NCI-H2029 treated with DMSO at 0.1 percent for 48 hours (cell line): ENCODE measurements at regions not wholly inside any gene's neighbourhood (a gene's known extent, or its start where the extent isn't known, plus 50 kb on each side); places are given as distances from the start of the nearest gene placed in this dataset.
"Not testable (repeated sequence)": the region's sequence is repeated elsewhere in the genome, so short reads cannot be mapped to it uniquely, and the experiment has no call there.

Source experiments
- DNase-seq: peaks from one replicate; lab custom pipeline; 2025; lab: John Stamatoyannopoulos, UW

- DNase-seq, result no peak
Measured at GRCh38 chr13:53101883-53102282, 73.3 kb downstream of the OLFM4 start.

GRCh38 chr13:53104136-53104535 is 75.5 kb downstream of the OLFM4 start:
- no peak for DNase-seq

- no peak for DNase-seq
Measured at GRCh38 chr13:53105477-53105876, 76.9 kb downstream of the OLFM4 start.

GRCh38 chr13:53105890-53106289 is 77.3 kb downstream of the OLFM4 start:
- no peak for DNase-seq

DNA sequence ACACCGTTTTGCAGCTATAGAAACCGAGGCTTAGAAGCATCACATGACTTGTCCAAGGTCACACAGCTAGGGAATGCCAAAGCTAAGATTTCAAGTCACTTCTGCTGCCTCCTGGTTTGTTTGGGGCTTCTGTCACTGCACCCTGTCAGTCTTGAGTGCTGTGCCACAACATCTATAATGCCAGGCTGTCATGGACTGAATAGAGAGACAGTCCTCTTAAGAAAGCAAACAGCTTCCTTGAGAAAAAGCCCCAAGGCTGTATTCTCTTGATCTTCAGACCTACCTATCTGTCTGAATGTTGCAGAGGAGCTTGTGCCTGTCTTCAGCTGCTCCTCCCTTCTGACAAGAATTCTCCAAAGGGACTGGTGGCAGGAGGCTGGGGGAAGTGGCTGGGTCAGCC is 81.6 kb downstream of the OLFM4 start:
- no peak for DNase-seq

DNA sequence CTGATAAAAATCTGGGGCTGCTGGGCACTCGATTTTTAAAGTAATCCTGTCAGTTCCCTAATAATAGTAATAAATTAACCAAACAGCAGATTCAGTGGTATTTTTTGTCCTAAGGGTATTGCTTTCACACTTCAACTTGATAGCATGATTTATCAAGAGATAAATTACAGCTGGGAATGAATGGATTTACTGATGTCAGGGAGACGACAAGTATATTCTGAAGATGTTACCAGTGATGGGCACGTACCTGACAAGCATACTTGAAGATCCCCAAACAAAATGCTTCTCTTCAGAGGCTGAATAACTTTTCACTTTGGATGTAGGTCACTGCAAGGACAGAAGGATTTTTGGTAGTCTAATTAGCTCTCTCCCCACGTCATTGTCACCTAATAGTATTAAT is 82.0 kb downstream of the OLFM4 start:
- no peak for DNase-seq

DNA sequence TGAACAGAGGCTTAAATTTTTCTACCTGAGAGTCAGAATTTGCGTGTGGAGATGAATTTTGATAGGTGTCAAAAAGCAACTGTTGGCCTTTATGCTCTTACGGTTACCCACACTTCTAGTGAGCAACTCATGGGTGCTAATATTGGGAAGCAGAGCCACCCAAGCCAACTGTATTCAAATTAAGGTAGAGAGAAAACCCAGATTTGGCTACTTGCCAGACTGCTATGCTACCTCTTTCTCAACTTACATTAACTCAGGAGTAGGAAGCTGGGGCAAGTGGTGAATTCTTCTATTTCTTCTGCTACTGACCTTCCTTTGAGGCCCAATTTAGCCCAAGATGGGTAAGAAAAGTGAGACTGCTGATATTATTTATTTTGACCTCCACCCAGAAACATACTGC is 83.9 kb downstream of the OLFM4 start:
- no peak for DNase-seq

DNA sequence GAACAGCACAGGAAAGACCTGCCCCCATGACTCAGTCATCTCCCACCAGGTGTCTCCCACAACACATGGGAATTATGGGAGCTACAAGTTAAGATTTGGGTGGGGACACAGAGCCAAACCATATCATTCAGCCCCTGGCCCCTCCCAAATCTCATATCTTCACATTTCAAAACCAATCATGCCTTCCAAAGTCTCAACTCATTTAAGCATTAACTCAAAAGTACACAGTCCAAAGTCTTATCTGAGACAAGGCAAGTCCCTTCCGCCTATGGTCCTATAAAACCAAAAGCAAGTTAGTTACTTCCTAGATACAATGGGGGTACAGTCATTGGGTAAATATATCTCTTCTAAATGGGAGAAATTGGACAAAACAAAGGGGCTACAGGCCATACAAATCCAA is 88.4 kb downstream of the OLFM4 start:
- DNase-seq, result not testable (repeated sequence)

DNA sequence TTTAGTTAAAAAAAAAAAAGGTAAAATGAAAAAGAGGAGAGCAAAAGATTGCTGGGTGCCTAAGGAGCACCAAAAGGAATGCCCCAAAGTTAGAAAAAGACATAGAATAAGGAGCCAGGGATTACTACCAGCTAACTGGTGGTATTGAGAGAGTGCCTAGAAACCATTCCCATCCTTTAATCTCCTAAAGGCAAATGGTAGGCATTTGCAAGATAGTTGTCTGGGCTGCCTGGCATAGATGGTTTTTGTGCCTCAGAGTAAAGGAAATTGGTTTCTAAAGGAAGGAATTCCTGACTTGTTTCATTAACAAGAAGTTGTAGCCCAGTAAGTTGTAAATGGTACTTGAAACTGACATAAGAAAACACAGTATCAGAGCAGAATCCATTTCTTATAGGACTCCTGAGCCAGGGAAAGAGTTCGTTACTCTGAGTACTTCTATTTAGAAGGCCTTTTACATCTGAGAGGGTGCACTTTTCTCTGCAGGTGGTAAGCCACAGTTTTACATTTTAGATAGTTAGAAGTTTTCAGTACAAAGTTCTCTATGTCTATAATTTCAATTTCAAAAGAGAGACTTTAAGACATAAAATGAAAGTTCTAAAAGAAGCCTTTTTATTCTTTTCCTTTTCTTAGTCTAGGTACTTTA is 92.6 kb downstream of the OLFM4 start:
- no peak for DNase-seq

DNA sequence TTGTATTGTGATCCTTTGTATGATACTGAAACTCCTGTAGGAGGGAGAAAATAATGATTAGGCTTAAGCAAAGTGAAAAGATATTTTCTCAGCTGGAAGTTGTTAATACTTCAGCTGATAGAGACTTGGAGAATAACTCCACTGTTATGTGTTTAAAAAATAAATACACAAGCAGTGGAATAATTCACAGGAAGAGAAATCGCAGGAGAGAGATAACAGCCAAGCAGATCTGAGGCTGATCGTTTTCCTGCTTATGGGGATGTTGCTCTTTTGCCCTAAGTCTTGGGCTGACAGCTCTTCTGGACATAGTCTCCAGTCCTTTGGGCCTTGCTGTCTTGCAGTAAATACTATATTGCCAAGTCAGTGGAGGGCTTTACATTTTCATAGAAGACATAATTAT is 93.3 kb downstream of the OLFM4 start:
- no peak for DNase-seq

DNA sequence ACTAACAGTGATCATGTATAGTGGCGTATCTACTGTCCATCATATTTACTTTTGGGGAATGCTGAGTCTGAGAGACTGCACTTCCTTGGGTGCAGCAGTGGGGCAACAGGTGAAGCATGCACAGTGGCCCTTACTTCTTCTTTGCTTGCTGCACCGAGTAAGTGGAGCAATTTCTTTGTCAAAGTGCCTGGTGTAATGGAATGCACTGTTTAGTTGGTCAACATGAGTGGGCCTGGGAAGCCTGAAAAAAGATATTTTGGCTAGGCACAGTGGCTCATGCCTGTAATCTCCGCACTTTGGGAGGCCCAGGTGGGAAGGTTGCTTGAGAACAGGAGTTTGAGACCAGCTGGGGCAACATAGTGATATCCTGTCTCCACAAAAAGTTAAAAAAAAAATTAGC is 94.9 kb downstream of the OLFM4 start:
- no peak for DNase-seq

DNA sequence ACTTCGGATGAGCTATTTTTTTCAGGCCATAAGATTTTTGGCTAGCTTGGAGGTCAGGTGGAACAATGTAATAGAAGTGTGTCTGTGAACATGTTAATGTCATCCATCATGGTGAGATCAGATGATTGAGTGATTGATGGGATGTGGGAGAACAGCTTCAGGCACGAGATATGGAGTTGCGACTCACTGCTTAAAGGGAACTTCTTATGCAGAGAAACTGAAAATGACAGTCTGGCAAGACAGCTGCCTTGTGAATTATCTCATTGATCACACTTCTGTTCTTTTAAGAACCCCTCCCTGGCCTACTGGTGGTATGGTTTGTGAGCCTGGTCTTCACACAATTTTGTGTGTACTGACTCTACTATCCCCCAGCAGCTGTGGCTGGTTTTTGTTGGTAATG is 96.0 kb downstream of the OLFM4 start:
- DNase-seq, result no peak

DNA sequence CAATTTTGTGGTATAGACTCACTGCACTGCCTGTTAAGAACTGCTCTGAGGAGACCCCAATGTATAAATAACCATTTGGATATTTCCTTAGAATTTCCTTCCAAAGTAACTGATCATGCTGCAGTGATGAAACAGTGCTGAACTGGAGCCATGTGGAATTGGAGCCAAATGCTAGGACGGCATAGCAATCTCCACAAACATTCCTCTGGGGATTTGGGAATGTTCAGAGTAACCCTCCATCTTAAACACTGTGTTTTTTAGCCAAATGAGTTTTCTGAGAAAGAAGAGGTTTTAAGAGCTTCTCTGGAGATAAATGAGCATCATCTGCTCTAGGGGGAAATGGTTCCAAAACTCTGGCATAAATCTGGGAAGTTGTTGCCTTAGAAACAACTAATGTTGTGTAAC is 98.2 kb downstream of the OLFM4 start:
- no peak for DNase-seq

DNA sequence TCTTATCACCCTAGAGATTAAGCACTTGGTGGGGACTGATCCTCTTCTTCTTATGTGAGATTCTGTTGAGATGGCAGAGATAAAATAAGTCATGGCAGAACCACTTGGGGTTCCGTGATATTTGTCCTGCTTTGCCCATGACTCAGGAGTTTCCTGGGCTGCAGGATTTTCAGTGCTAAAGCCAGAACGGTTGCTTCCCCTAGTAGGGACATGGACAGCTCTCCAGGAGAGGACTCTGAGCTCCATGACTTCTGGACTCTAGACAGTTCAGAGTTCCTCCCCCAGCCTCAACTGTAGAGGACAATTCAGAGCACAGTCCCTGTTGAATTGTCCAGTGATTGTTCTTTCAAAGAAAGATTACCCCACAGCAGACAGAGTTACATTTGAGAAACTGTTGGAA is 98.8 kb downstream of the OLFM4 start:
- DNase-seq, result no peak

GRCh38 chr13:53129864-53130393 is 101.3 kb downstream of the OLFM4 start:
- DNase-seq, result no peak

GRCh38 chr13:53131361-53131760 is 102.7 kb downstream of the OLFM4 start:
- no peak for DNase-seq

DNA sequence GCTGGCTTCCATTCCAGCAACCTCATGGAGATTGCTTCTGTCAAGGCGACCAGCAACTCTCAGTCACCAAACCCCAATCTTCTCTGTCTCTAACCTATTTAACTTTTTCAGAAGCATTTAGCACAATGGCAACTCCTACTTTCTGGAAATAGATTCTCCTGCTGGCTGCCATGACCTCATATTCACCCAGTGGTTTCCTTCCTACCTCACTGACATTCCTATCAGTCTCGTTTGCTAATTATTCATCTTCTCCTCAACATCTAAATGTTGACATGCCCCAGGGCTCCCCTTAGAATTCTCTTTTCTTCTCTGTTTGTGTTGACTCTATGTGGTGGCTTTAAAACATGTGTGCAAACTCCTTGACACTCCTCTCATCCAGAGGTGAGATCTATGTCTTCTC is 106.7 kb downstream of the OLFM4 start:
- DNase-seq, result no peak

GRCh38 chr13:53136554-53137215 is 108.1 kb downstream of the OLFM4 start:
- no peak for DNase-seq

GRCh38 chr13:53137779-53138178 is 109.2 kb downstream of the OLFM4 start:
- no peak for DNase-seq

- DNase-seq, result no peak
Measured at GRCh38 chr13:53138376-53139036, 109.9 kb downstream of the OLFM4 start.

DNA sequence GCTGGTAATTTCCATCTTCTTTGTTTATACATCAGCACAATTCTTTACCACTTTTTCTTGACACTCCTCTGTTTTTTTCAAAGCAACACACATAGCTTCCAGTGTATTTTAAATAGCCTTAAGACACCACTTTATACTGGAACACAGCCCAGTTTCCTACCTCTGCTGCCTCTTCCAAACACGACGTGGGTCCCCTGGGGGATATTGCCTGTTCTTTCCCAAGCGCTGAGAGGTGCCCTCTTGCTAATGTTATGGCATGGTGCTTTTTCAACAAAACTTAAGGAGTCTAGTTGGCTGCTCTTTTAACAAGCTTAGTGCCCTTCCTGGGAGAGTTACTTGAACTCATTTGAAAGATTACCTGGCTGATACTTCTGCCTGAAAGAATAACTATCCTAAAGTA is 112.7 kb downstream of the OLFM4 start:
- no peak for DNase-seq

DNA sequence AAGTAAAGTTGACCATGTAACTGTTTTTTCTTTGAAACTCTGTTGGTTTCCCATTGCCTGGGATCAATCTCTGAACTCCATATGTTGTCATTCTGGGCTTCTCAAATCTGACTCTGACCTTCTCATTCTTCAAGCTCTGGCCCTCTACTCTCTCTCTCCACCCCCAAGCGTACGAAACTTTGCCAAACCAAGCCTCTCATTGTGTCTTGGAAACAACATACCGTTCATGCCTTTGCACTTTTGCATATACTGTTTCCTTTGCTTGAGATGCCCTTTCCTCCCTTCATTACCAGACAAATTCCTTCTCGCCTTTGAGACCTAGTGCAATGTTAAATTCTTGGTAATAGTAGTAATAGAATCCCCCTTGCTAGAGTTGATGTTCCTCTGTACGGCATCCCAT is 113.7 kb downstream of the OLFM4 start:
- DNase-seq, result no peak

DNA sequence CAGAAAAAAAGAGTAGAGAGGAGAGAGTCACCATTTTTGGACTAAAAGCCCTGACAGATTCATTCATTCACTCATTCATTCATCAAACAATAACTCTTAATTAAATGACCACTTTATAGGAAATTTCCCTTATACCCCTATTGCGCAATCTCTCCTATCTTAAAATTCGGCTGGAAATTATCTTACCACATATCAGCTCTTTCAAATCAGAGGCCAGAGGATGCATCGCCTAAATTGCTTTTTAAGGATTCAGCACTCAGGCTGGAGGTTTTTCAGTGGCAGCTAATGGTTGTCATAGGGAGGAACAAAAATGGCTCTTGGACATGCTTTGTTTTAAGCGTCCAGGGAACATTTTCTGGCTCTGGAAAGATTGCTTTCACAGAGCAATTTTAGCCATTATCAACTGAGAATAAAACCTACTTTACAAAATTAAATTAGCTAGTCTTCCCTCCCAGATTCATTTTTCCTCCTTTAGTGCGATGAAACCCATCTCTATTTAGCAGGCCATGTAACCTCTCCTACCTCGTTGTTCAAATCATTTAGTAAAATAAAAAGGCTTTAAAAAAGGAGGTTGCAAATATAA is 115.2 kb downstream of the OLFM4 start:
- no peak for DNase-seq
